Glutamatergic neuron (in vitro differentiated cells): ENCODE measurements at regions not wholly inside any gene's neighbourhood (a gene's known extent, or its start where the extent isn't known, plus 50 kb on each side); places are given as distances from the start of the nearest gene placed in this dataset.

Experiments
- DNase-seq: peaks from one replicate; pipeline ENCODE4 v3.0.0; 2022
- H3K27ac Mint-ChIP-seq: one replicate; pipeline ENCODE4 v1.8.0; 2020; ENCODE audit warnings: mild to moderate bottlenecking, mixed read lengths, inconsistent platforms; ENCODE audit not compliant: unreplicated experiment
- H3K27me3 Mint-ChIP-seq: one replicate; pipeline ENCODE4 v1.8.0; 2020; ENCODE audit warnings: mild to moderate bottlenecking, moderate library complexity, mixed read lengths, inconsistent platforms; ENCODE audit not compliant: unreplicated experiment
- H3K36me3 Mint-ChIP-seq: one replicate; pipeline ENCODE4 v1.8.0; 2020; ENCODE audit warnings: mild to moderate bottlenecking, mixed read lengths, inconsistent platforms; ENCODE audit not compliant: unreplicated experiment
- H3K4me1 Mint-ChIP-seq: one replicate; pipeline ENCODE4 v1.8.0; 2020; ENCODE audit warnings: mild to moderate bottlenecking, low read depth, mixed read lengths, inconsistent platforms; ENCODE audit not compliant: unreplicated experiment
- H3K4me3 Mint-ChIP-seq: one replicate; pipeline ENCODE4 v1.8.0; 2020; ENCODE audit warnings: mild to moderate bottlenecking, mixed read lengths, inconsistent platforms; ENCODE audit not compliant: unreplicated experiment
- H3K9me3 Mint-ChIP-seq: one replicate; pipeline ENCODE4 v1.8.0; 2020; ENCODE audit warnings: mild to moderate bottlenecking, moderate library complexity, mixed read lengths, inconsistent platforms; ENCODE audit not compliant: unreplicated experiment
- TF ChIP-seq, protein P1 (sequence below): fragments of 200-600 bp; sonication (generic); IDR thresholded peaks from one replicate; pipeline ENCODE4 v1.5.0; 2021; ENCODE audit not compliant: partially characterized antibody, unreplicated experiment

GRCh38 chr1:213330281-213330680, 279.2 kb downstream of the RPS6KC1 start:
- Mint-ChIP-seq H3K4me3 (no peak overlapping the region), H3K27me3 (peaks cover 2% of the 10 kb centered on the region), H3K27ac (no peak overlapping the region), H3K36me3 (no peaks in the 10 kb centered on the region), H3K9me3 (no peaks in the 10 kb centered on the region), H3K4me1 (no peaks in the 10 kb centered on the region)
- TF ChIP-seq, protein P1, sequence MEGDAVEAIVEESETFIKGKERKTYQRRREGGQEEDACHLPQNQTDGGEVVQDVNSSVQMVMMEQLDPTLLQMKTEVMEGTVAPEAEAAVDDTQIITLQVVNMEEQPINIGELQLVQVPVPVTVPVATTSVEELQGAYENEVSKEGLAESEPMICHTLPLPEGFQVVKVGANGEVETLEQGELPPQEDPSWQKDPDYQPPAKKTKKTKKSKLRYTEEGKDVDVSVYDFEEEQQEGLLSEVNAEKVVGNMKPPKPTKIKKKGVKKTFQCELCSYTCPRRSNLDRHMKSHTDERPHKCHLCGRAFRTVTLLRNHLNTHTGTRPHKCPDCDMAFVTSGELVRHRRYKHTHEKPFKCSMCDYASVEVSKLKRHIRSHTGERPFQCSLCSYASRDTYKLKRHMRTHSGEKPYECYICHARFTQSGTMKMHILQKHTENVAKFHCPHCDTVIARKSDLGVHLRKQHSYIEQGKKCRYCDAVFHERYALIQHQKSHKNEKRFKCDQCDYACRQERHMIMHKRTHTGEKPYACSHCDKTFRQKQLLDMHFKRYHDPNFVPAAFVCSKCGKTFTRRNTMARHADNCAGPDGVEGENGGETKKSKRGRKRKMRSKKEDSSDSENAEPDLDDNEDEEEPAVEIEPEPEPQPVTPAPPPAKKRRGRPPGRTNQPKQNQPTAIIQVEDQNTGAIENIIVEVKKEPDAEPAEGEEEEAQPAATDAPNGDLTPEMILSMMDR, result no peak
- DNase-seq, result no peak

DNA sequence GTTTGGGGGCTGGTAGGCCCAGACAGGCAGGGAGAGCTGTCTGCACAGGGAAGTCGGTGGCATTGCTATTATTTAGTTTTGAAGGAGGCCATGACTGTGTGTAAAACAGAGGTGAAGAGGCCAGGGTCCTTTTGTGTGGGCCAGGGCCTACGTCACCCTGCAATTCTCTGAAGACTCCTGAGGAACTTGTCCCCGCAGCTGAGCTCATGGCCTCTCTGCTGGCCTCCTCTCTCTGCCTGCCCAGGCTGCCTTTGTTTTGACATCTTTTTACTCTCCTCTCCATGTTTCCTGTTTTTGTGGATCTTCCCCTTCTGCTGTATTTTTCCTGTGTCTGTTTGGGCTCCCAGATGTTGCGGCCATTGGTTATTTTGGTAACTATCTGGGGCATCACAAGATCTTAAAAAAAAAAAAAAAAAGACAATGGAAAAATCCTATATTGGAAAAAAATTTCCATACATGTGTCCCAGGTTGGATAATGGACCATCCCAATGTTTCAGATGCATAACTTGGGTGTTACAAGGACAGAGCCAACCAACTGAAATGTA, 280.7 kb downstream of the RPS6KC1 start:
- H3K4me3 Mint-ChIP-seq, result no peak overlapping the region
- H3K27ac Mint-ChIP-seq, result no peak overlapping the region
- H3K9me3 Mint-ChIP-seq, result no peaks in the 10 kb centered on the region
- H3K36me3 Mint-ChIP-seq, result no peaks in the 10 kb centered on the region
- DNase-seq, result no peak
- TF ChIP-seq, protein P1, result no peak
- H3K4me1 Mint-ChIP-seq, result no peaks in the 10 kb centered on the region
- peaks cover 2% of the 10 kb centered on the region for H3K27me3 Mint-ChIP-seq

- Mint-ChIP-seq H3K4me3 (no peak overlapping the region), H3K27me3 (no peaks in the 10 kb centered on the region), H3K36me3 (no peaks in the 10 kb centered on the region), H3K27ac (no peak overlapping the region), H3K4me1 (no peaks in the 10 kb centered on the region), H3K9me3 (no peaks in the 10 kb centered on the region)
- TF ChIP-seq, protein P1, result no peak
- no peak for DNase-seq
These were observed 281.4 kb downstream of the RPS6KC1 start for GRCh38 chr1:213332491-213332890.

GRCh38 chr1:213333121-213333520, 282.1 kb downstream of the RPS6KC1 start:
- TF ChIP-seq, protein P1, result no peak
- Mint-ChIP-seq H3K36me3 (no peaks in the 10 kb centered on the region), H3K4me1 (no peaks in the 10 kb centered on the region), H3K27me3 (no peaks in the 10 kb centered on the region), H3K9me3 (no peaks in the 10 kb centered on the region), H3K27ac (no peak overlapping the region), H3K4me3 (no peak overlapping the region)
- DNase-seq, result no peak

DNA sequence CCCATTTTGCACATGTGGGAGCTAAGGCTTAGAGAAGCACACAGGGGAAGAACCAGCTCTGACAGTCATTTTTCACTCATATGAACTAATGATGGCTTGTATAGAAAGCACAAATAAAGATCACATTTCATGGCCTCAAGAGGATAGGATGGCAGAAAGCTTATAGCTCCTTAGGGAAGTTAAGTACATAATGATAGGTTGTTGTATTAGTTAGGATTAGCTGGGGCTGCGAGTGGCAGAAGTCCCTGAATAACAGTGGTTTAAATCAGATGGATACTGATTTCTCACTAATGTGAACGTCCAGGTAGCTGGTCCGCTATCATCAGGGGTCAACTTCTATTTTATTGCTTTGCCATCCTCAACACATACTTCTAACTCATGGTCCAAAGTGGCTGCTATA, 284.0 kb downstream of the RPS6KC1 start:
- Mint-ChIP-seq H3K27me3 (no peaks in the 10 kb centered on the region), H3K36me3 (no peaks in the 10 kb centered on the region), H3K4me3 (no peak overlapping the region), H3K4me1 (no peaks in the 10 kb centered on the region), H3K9me3 (no peaks in the 10 kb centered on the region), H3K27ac (no peak overlapping the region)
- TF ChIP-seq, protein P1, result no peak
- DNase-seq, result no peak
